WTC11 (cell line): ENCODE measurements at regions not wholly inside any gene's neighbourhood (a gene's known extent, or its start where the extent isn't known, plus 50 kb on each side); places are given as distances from the start of the nearest gene placed in this dataset.

Experiments used
- CREM ChIP-seq: sonication (generic); formaldehyde crosslinking; IDR thresholded peaks from 2 replicates; pipeline ENCODE4 v1.8.1; 2022; ENCODE audit warnings: mild to moderate bottlenecking, missing genetic modification reagents, moderate library complexity
- CTCF ChIP-seq: fragments of 200-600 bp; IDR thresholded peaks from 2 replicates; pipeline ENCODE4 v1.8.0; 2022; ENCODE audit warnings: antibody characterized with exemption
- GABPB1 ChIP-seq: sonication (generic); formaldehyde crosslinking; IDR thresholded peaks from 2 replicates; pipeline ENCODE4 v1.8.1; 2023; ENCODE audit warnings: mild to moderate bottlenecking, missing genetic modification reagents
- MAX ChIP-seq: sonication (generic); formaldehyde crosslinking; IDR thresholded peaks from 2 replicates; pipeline ENCODE4 v1.8.0; 2022; ENCODE audit warnings: mild to moderate bottlenecking, missing genetic modification reagents
- MLX ChIP-seq: sonication (generic); formaldehyde crosslinking; IDR thresholded peaks from 2 replicates; pipeline ENCODE4 v1.8.1; 2023; ENCODE audit warnings: mild to moderate bottlenecking, missing genetic modification reagents, moderate library complexity
- NR3C1 ChIP-seq: sonication (generic); formaldehyde crosslinking; conservative IDR thresholded peaks from 2 replicates; pipeline ENCODE4 v1.8.1; 2023; ENCODE audit warnings: low read depth, mild to moderate bottlenecking, missing genetic modification reagents
- PREB ChIP-seq: sonication (generic); formaldehyde crosslinking; IDR thresholded peaks from 2 replicates; pipeline ENCODE4 v1.8.1; 2022; ENCODE audit warnings: mild to moderate bottlenecking, missing genetic modification reagents, moderate library complexity, borderline replicate concordance
- TEAD1 ChIP-seq: sonication (generic); formaldehyde crosslinking; IDR thresholded peaks from 2 replicates; pipeline ENCODE4 v1.8.0; 2022; ENCODE audit warnings: mild to moderate bottlenecking, missing genetic modification reagents

GRCh38 chr10:26932576-26932975, 71.8 kb upstream of the ABI1 start:
- TF ChIP-seq CTCF, result no peak
- no peak for TF ChIP-seq GABPB1 (CRISPR knock-in tag)
- TF ChIP-seq MLX (CRISPR knock-in tag), result no peak
- TF ChIP-seq NR3C1 (CRISPR knock-in tag), result no peak
- TF ChIP-seq PREB, result no peak
- no peak for TF ChIP-seq MAX
- TF ChIP-seq TEAD1 (CRISPR knock-in tag), result no peak
- no peak for TF ChIP-seq CREM
